ENCODE measurements at regions not wholly inside any gene's neighbourhood (a gene's known extent, or its start where the extent isn't known, plus 50 kb on each side); places are given as distances from the start of the nearest gene placed in this dataset.

DNA sequence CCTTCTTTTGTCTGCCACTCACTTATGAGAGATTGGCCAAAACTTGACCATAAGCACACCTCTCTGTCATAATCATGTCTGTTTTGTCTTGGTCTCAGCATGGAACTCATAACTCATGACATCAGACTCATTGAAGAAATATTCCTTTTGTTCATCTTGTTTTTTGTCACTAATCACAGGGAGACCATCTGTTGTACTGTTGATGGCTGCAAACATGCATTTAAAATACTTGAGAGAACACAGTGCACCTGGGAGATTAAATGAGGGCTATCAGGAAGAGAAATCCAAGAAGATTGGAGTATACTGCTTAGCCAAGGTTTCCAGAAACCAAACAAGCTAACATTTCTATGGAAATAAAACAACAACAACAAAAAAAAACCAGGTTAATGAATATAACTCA is 689.7 kb downstream of the EPM2A start:
- TF ChIP-seq NR2C2 (CRISPR knock-in tag; IDR thresholded peaks at IDR 0.05) (no peak), SOX15 (CRISPR knock-in tag; IDR thresholded peaks at IDR 0.05) (no peak), CBFB (CRISPR knock-in tag; IDR thresholded peaks at IDR 0.05; ENCODE audit: low read depth) (no peak), NFYB (CRISPR knock-in tag; conservative IDR thresholded peaks at IDR 0.05; ENCODE audit: low read depth) (no peak), ZBTB21 (CRISPR knock-in tag; IDR thresholded peaks at IDR 0.05; ENCODE audit: borderline replicate concordance) (no peak), SMAD3 (CRISPR knock-in tag; IDR thresholded peaks at IDR 0.05; ENCODE audit: borderline replicate concordance) (no peak), MYBL2 (CRISPR knock-in tag; IDR thresholded peaks at IDR 0.05) (no peak), FOXK1 (CRISPR knock-in tag; IDR thresholded peaks at IDR 0.05) (no peak), NR3C1 (CRISPR knock-in tag; conservative IDR thresholded peaks at IDR 0.05; ENCODE audit: low read depth) (no peak), ZNF138 (CRISPR knock-in tag; conservative IDR thresholded peaks at IDR 0.05) (no peak)
- TF ChIP-seq, protein P1, sequence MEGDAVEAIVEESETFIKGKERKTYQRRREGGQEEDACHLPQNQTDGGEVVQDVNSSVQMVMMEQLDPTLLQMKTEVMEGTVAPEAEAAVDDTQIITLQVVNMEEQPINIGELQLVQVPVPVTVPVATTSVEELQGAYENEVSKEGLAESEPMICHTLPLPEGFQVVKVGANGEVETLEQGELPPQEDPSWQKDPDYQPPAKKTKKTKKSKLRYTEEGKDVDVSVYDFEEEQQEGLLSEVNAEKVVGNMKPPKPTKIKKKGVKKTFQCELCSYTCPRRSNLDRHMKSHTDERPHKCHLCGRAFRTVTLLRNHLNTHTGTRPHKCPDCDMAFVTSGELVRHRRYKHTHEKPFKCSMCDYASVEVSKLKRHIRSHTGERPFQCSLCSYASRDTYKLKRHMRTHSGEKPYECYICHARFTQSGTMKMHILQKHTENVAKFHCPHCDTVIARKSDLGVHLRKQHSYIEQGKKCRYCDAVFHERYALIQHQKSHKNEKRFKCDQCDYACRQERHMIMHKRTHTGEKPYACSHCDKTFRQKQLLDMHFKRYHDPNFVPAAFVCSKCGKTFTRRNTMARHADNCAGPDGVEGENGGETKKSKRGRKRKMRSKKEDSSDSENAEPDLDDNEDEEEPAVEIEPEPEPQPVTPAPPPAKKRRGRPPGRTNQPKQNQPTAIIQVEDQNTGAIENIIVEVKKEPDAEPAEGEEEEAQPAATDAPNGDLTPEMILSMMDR (IDR thresholded peaks at IDR 0.05) = no peak
- TF ChIP-seq, protein P2, sequence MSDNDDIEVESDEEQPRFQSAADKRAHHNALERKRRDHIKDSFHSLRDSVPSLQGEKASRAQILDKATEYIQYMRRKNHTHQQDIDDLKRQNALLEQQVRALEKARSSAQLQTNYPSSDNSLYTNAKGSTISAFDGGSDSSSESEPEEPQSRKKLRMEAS (CRISPR knock-in tag; IDR thresholded peaks at IDR 0.05) = no peak
- TF ChIP-seq, protein P3, sequence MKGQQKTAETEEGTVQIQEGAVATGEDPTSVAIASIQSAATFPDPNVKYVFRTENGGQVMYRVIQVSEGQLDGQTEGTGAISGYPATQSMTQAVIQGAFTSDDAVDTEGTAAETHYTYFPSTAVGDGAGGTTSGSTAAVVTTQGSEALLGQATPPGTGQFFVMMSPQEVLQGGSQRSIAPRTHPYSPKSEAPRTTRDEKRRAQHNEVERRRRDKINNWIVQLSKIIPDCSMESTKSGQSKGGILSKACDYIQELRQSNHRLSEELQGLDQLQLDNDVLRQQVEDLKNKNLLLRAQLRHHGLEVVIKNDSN (CRISPR knock-in tag; IDR thresholded peaks at IDR 0.05) = no peak
- TF ChIP-seq, protein P4, sequence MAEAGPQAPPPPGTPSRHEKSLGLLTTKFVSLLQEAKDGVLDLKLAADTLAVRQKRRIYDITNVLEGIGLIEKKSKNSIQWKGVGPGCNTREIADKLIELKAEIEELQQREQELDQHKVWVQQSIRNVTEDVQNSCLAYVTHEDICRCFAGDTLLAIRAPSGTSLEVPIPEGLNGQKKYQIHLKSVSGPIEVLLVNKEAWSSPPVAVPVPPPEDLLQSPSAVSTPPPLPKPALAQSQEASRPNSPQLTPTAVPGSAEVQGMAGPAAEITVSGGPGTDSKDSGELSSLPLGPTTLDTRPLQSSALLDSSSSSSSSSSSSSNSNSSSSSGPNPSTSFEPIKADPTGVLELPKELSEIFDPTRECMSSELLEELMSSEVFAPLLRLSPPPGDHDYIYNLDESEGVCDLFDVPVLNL (CRISPR knock-in tag; IDR thresholded peaks at IDR 0.05; ENCODE audit: borderline replicate concordance, low read depth) = no peak

Data from WTC11 (cell line).